IMR-90 (cell line): ENCODE measurements at regions not wholly inside any gene's neighbourhood (a gene's known extent, or its start where the extent isn't known, plus 50 kb on each side); places are given as distances from the start of the nearest gene placed in this dataset.

Experiments
- ATAC-seq: fragments of 200-7000 bp; cut with Tn5 transposase; 2 replicates; pipeline ENCODE4 v1.9.1; 2020; ENCODE audit warnings: low read depth, mild to moderate bottlenecking, moderate library complexity
- BruUV-seq: library from RNA; stranded (reverse); fragments of 400-500 nt; replicated peaks from 2 replicates; lab custom pipeline; 2021; lab: Mats Ljungman, UMichigan
- CTCF ChIA-PET: fragments of 300-600 bp; formaldehyde crosslinking; extraction: SDS; loops from one replicate; lab custom pipeline; 2021; ENCODE audit warnings: antibody characterized with exemption; lab: Yijun Ruan, JAX
- POLR2A ChIA-PET: fragments of 300-600 bp; sonication (Branson Sonifier 250); formaldehyde crosslinking; loops from one replicate; lab custom pipeline; 2022; ENCODE audit warnings: antibody characterized with exemption; ENCODE audit not compliant: unreplicated experiment; lab: Charles Lee
- DNase-seq: peaks from one replicate; pipeline ENCODE4 v3.0.0; 2013
- H2AFZ ChIP-seq: replicated peaks from 2 replicates; pipeline ENCODE3; 2013; ENCODE audit warnings: low read length, mild to moderate bottlenecking; ENCODE audit not compliant: poor library complexity
- H2AK5ac ChIP-seq: 2 replicates; pipeline ENCODE4 v1.6.1; 2013; ENCODE audit warnings: low read depth, low read length, inconsistent platforms
- H2AK9ac ChIP-seq: replicated peaks from 2 replicates; pipeline ENCODE3; 2013; ENCODE audit warnings: mild to moderate bottlenecking, low read depth, low read length, moderate library complexity; ENCODE audit not compliant: poor library complexity
- H2BK120ac ChIP-seq: 2 replicates; pipeline ENCODE4 v1.6.1; 2013; ENCODE audit warnings: low read depth, low read length, inconsistent platforms
- H2BK15ac ChIP-seq: 3 replicates; pipeline ENCODE4 v1.6.1; 2013; ENCODE audit warnings: low read depth, low read length, inconsistent platforms
- H2BK20ac ChIP-seq: 2 replicates; pipeline ENCODE4 v1.6.1; 2013; ENCODE audit warnings: low read depth, mild to moderate bottlenecking, inconsistent platforms, low read length, moderate library complexity
- H2BK5ac ChIP-seq: 2 replicates; pipeline ENCODE4 v1.6.1; 2013; ENCODE audit warnings: mild to moderate bottlenecking, low read depth, low read length, inconsistent platforms; ENCODE audit not compliant: poor library complexity, severe bottlenecking
- H3K14ac ChIP-seq: replicated peaks from 2 replicates; pipeline ENCODE4 v1.6.1; 2013; ENCODE audit warnings: low read depth, low read length, inconsistent platforms
- H3K18ac ChIP-seq: 2 replicates; pipeline ENCODE4 v1.6.1; 2013; ENCODE audit warnings: low read depth, low read length, control low read depth
- H3K23ac ChIP-seq: 2 replicates; pipeline ENCODE4 v1.6.1; 2013; ENCODE audit warnings: low read depth, low read length, inconsistent platforms
- H3K27ac ChIP-seq: 2 replicates; pipeline ENCODE4 v1.5.1; 2013; ENCODE audit warnings: mild to moderate bottlenecking, control low read depth, low read length; ENCODE audit not compliant: insufficient read depth
- H3K27me3 ChIP-seq: 2 replicates; pipeline ENCODE4 v1.6.1; 2013; ENCODE audit warnings: low read length; ENCODE audit not compliant: control insufficient read depth, insufficient read depth
- H3K36me3 ChIP-seq: 2 replicates; pipeline ENCODE4 v1.6.1; 2013; ENCODE audit warnings: low read length, mixed read lengths; ENCODE audit not compliant: control insufficient read depth, insufficient read depth
- H3K4ac ChIP-seq: 2 replicates; pipeline ENCODE4 v1.6.1; 2013; ENCODE audit warnings: low read depth, low read length, inconsistent platforms
- H3K4me1 ChIP-seq: 2 replicates; pipeline ENCODE4 v1.6.1; 2013; ENCODE audit warnings: low read length, mixed read lengths; ENCODE audit not compliant: control insufficient read depth, insufficient read depth
- H3K4me2 ChIP-seq: 2 replicates; pipeline ENCODE4 v1.6.1; 2013; ENCODE audit warnings: low read depth, mild to moderate bottlenecking, control low read depth, low read length, moderate library complexity
- H3K4me3 ChIP-seq: 2 replicates; pipeline ENCODE4 v1.5.1; 2013; ENCODE audit warnings: low read depth, mild to moderate bottlenecking, control low read depth, low read length, moderate library complexity; ENCODE audit not compliant: insufficient read depth
- H3K56ac ChIP-seq: 2 replicates; pipeline ENCODE4 v1.6.1; 2013; ENCODE audit warnings: low read length, inconsistent platforms; ENCODE audit not compliant: insufficient read depth; ENCODE audit errors: extremely low read depth
- H3K79me1 ChIP-seq, 2 experiments: 2 replicates each; pipeline ENCODE4 v1.6.1; 2013; ENCODE audit warnings: low read length in 2 of 2, inconsistent platforms in 1 of 2, low read depth in 1 of 2
- H3K9ac ChIP-seq: 2 replicates; pipeline ENCODE4 v1.6.1; 2013; ENCODE audit warnings: low read depth, low read length, control low read depth
- H3K9me1 ChIP-seq: 2 replicates; pipeline ENCODE4 v1.6.1; 2013; ENCODE audit warnings: low read length, inconsistent platforms; ENCODE audit not compliant: insufficient read depth
- H3K9me3 ChIP-seq: 2 replicates; pipeline ENCODE4 v1.6.1; 2013; ENCODE audit warnings: low read length; ENCODE audit not compliant: control insufficient read depth, insufficient read depth
- H4K20me1 ChIP-seq: 2 replicates; pipeline ENCODE4 v1.6.1; 2013; ENCODE audit warnings: low read length, inconsistent platforms; ENCODE audit not compliant: insufficient read depth
- H4K5ac ChIP-seq: 2 replicates; pipeline ENCODE4 v1.6.1; 2013; ENCODE audit warnings: mild to moderate bottlenecking, low read depth, low read length, control low read depth
- H4K8ac ChIP-seq, 2 experiments: 2 replicates each; pipeline ENCODE4 v1.6.1; 2013; ENCODE audit warnings: low read depth in 2 of 2, low read length in 2 of 2, control low read depth in 1 of 2, inconsistent platforms in 1 of 2
- H4K91ac ChIP-seq: 2 replicates; pipeline ENCODE4 v1.6.1; 2013; ENCODE audit warnings: low read depth, low read length, inconsistent platforms; ENCODE audit not compliant: insufficient read depth
- CEBPB ChIP-seq: IDR thresholded peaks from 2 replicates; pipeline ENCODE4 v1.6.1; 2012; ENCODE audit warnings: low read depth, low read length, improper control_type of control experiment
- CHD1 ChIP-seq: IDR thresholded peaks from 2 replicates; pipeline ENCODE4 v1.6.1; 2012; ENCODE audit warnings: low read depth, low read length, improper control_type of control experiment
- FOS ChIP-seq: fragments of 150-350 bp; IDR thresholded peaks from 2 replicates; pipeline ENCODE4 v1.6.1; 2016; ENCODE audit warnings: low read depth, low read length
- NFE2L2 ChIP-seq: fragments of 150-350 bp; IDR thresholded peaks from 2 replicates; pipeline ENCODE4 v1.6.1; 2016; ENCODE audit warnings: low read depth, mild to moderate bottlenecking, low read length
- WGBS, 2 experiments: methylation state at CpG; one replicate each; pipeline versions ENCODE4 v1.1.5 to v1.1.7; 2013; ENCODE audit warnings: missing lambda C conversion rate in 2 of 2; ENCODE audit not compliant: insufficient read length in 1 of 2; ENCODE audit errors: extremely low coverage in 2 of 2; 5-methylcytosine and 5-hydroxymethylcytosine counted together
- dilution Hi-C: fragments of 300-500 bp; cut with HindIII; formaldehyde crosslinking; loops from one replicate; pipeline ENCODE4 v1.14.3; 2018; ENCODE audit warnings: low sequenced_read_pairs; ENCODE audit not compliant: unreplicated experiment
- in situ Hi-C: fragments of 300-500 bp; cut with MboI; formaldehyde crosslinking; loops from 3 replicates; pipeline ENCODE4 v1.14.3; 2019; ENCODE audit warnings: low sequenced_read_pairs, inconsistent platforms, mixed read lengths
- intact Hi-C: fragments of 100-400 bp; cut with micrococcal nuclease; formaldehyde crosslinking; loops from 2 replicates; pipeline ENCODE4 v1.10.0; 2022

DNA sequence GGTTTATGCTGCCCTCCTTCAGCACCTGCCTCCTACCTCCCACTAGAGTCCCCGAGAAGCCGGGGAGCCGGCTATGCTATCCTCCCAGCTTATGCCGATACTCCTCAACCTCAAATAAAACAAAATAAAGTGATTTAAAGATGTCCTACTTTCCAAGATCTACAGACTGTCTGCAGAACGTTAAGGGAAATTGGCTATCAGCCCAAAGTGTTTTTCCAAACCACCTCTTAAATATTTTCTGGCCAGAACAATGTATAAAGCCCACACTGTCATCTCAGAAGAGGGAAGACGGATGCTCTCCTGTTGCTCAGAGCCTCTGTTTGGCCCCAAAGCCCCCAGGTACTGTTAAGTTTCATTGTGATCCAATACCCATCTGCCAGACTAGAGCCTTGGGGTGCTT lies 54.0 kb upstream of the MGMT start:
- H3K4me3 ChIP-seq = no peak overlapping the region
- no peak overlapping the region for H3K56ac ChIP-seq
- H3K9me1 ChIP-seq = no peaks in the 10 kb centered on the region
- H3K9me3 ChIP-seq = peaks cover 9% of the 10 kb centered on the region; the same call in 1 of the 2 replicates
- dilution Hi-C loops (no loop called here), intact Hi-C loops (no loop called here), in situ Hi-C loops (no loop called here)
- no peak overlapping the region for H4K5ac ChIP-seq
- no peak overlapping the region for H3K27ac ChIP-seq
- H3K4ac ChIP-seq = no peak overlapping the region
- no peak overlapping the region for H2BK20ac ChIP-seq
- ChIA-PET CTCF (no interaction called here), POLR2A (no interaction called here)
- no peaks in the 10 kb centered on the region for H3K36me3 ChIP-seq
- H3K4me2 ChIP-seq = no peak overlapping the region
- H3K14ac ChIP-seq = no peak overlapping the region
- H2AFZ ChIP-seq = no peak overlapping the region
- H2AK9ac ChIP-seq = no peak overlapping the region
- WGBS, 2 experiments = no CpG with 5 or more reads among the region's 6 CpGs
- DNase-seq (no peak), ATAC-seq (no peak)
- H4K8ac ChIP-seq = no peak overlapping the region
- H2AK5ac ChIP-seq = no peak overlapping the region
- H4K20me1 ChIP-seq = no peaks in the 10 kb centered on the region
- no peak overlapping the region for H3K9ac ChIP-seq
- H3K18ac ChIP-seq = no peak overlapping the region
- no TSS peak for BruUV-seq
- no peaks in the 10 kb centered on the region for H3K79me1 ChIP-seq
- H3K4me1 ChIP-seq = no peaks in the 10 kb centered on the region
- no peak overlapping the region for H2BK15ac ChIP-seq
- H4K91ac ChIP-seq = no peak overlapping the region
- H2BK120ac ChIP-seq = no peak overlapping the region
- H2BK5ac ChIP-seq = no peak overlapping the region
- TF ChIP-seq FOS (no peak), CHD1 (no peak), CEBPB (no peak), NFE2L2 (no peak)
- no peak overlapping the region for H3K23ac ChIP-seq
- no peaks in the 10 kb centered on the region for H3K27me3 ChIP-seq
